A673 (cell line): ENCODE measurements at regions not wholly inside any gene's neighbourhood (a gene's known extent, or its start where the extent isn't known, plus 50 kb on each side); places are given as distances from the start of the nearest gene placed in this dataset.

Experiments
- BruUV-seq: library from RNA; stranded (reverse); fragments of 400-500 nt; replicated peaks from 2 replicates; lab custom pipeline; 2021; lab: Mats Ljungman, UMichigan
- CTCF ChIA-PET: fragments of 300-600 bp; sonication (Branson Sonifier 250); formaldehyde crosslinking; loops from one replicate; lab custom pipeline; 2022; ENCODE audit warnings: antibody characterized with exemption; lab: Charles Lee
- POLR2A ChIA-PET: fragments of 300-600 bp; sonication (Branson Sonifier 250); formaldehyde crosslinking; loops from one replicate; lab custom pipeline; 2022; ENCODE audit warnings: antibody characterized with exemption; ENCODE audit not compliant: low non-redundant PET; lab: Charles Lee
- DNase-seq: peaks from one replicate; pipeline ENCODE4 v3.0.0-alpha.2; 2015; ENCODE audit warnings: low spot score
- H3K27ac ChIP-seq: fragments of 200-600 bp; sonication (generic); 2 replicates; pipeline ENCODE4 v1.5.1; 2016; ENCODE audit warnings: mixed run types, low read depth, mild to moderate bottlenecking, mixed read lengths, antibody characterized with exemption, low read length; ENCODE audit not compliant: poor library complexity, severe bottlenecking
- H3K27me3 ChIP-seq: fragments of 200-600 bp; sonication (generic); replicated peaks from 2 replicates; pipeline ENCODE4 v1.6.1; 2017; ENCODE audit warnings: mixed run types, low read depth, mild to moderate bottlenecking, mixed read lengths, antibody characterized with exemption, low read length; ENCODE audit not compliant: insufficient read depth, poor library complexity
- H3K36me3 ChIP-seq: fragments of 200-600 bp; sonication (generic); 2 replicates; pipeline ENCODE4 v1.6.1; 2016; ENCODE audit warnings: mixed run types, mild to moderate bottlenecking, mixed read lengths, antibody characterized with exemption, low read length; ENCODE audit not compliant: insufficient read depth, poor library complexity, severe bottlenecking
- H3K4me1 ChIP-seq: fragments of 200-600 bp; sonication (generic); 2 replicates; pipeline ENCODE4 v1.6.1; 2017; ENCODE audit warnings: mixed run types, mild to moderate bottlenecking, mixed read lengths, antibody characterized with exemption, low read length; ENCODE audit not compliant: insufficient read depth, poor library complexity, severe bottlenecking
- H3K4me3 ChIP-seq: fragments of 200-600 bp; sonication (generic); 2 replicates; pipeline ENCODE4 v1.5.1; 2016; ENCODE audit warnings: low read depth, mixed run types, mild to moderate bottlenecking, mixed read lengths, low read length; ENCODE audit not compliant: poor library complexity, severe bottlenecking
- H3K9me3 ChIP-seq: fragments of 200-600 bp; sonication (generic); 2 replicates; pipeline ENCODE4 v1.6.1; 2016; ENCODE audit warnings: mixed run types, low read depth, mild to moderate bottlenecking, mixed read lengths, antibody characterized with exemption, low read length; ENCODE audit not compliant: poor library complexity, severe bottlenecking
- EZH2 ChIP-seq: fragments of 200-600 bp; sonication (generic); IDR thresholded peaks from 2 replicates; pipeline ENCODE4 v1.6.1; 2017; ENCODE audit warnings: borderline replicate concordance, low read depth, mild to moderate bottlenecking, mixed read lengths, antibody characterized with exemption, low read length; ENCODE audit not compliant: poor library complexity, severe bottlenecking
- intact Hi-C: fragments of 100-400 bp; cut with micrococcal nuclease; formaldehyde crosslinking; loops from one replicate; pipeline ENCODE4 v1.10.0; 2022; ENCODE audit not compliant: unreplicated experiment
- TF ChIP-seq, protein P1 (sequence below): fragments of 300-800, 200-600 bp; sonication (generic); conservative IDR thresholded peaks from 2 replicates; pipeline ENCODE4 v1.5.1; 2017; ENCODE audit warnings: low read depth, mild to moderate bottlenecking, antibody characterized with exemption, low read length, moderate library complexity, mixed read lengths

GRCh38 chr18:75525331-75525730 is 97.8 kb upstream of the SMIM21 start:
- Histone ChIP-seq H3K27me3 (no peaks in the 10 kb centered on the region), H3K36me3 (no peaks in the 10 kb centered on the region), H3K9me3 (no peaks in the 10 kb centered on the region), H3K27ac (no peak overlapping the region), H3K4me1 (no peaks in the 10 kb centered on the region), H3K4me3 (no peak overlapping the region)
- BruUV-seq: no TSS peak
- ChIA-PET POLR2A (no interaction called here), CTCF (no interaction called here)
- no peak for DNase-seq
- no peak for TF ChIP-seq EZH2
- TF ChIP-seq, protein P1, sequence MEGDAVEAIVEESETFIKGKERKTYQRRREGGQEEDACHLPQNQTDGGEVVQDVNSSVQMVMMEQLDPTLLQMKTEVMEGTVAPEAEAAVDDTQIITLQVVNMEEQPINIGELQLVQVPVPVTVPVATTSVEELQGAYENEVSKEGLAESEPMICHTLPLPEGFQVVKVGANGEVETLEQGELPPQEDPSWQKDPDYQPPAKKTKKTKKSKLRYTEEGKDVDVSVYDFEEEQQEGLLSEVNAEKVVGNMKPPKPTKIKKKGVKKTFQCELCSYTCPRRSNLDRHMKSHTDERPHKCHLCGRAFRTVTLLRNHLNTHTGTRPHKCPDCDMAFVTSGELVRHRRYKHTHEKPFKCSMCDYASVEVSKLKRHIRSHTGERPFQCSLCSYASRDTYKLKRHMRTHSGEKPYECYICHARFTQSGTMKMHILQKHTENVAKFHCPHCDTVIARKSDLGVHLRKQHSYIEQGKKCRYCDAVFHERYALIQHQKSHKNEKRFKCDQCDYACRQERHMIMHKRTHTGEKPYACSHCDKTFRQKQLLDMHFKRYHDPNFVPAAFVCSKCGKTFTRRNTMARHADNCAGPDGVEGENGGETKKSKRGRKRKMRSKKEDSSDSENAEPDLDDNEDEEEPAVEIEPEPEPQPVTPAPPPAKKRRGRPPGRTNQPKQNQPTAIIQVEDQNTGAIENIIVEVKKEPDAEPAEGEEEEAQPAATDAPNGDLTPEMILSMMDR: no peak
- intact Hi-C loops: no loop called here

DNA sequence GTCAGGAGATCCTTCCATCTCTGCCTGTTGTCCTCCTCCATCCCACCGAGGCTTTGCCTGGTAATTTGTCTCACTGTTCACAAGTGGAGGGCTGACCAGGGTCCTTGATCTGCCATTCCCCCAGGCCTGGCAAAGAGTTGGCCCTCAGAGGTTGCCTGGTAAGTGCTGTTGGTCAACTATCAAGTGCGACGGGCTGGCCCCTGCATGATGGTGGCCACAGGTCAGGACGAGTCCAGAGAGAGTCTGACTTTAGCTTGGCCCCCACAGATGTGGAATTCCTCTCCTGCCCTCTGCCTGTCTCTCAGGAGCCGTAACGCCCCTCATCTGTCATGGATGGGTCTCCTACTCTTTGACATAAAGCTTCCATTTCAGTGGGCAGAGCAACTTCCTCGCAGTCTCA is 97.3 kb upstream of the SMIM21 start:
- Histone ChIP-seq H3K9me3 (no peaks in the 10 kb centered on the region), H3K36me3 (no peaks in the 10 kb centered on the region), H3K27ac (no peak overlapping the region), H3K4me3 (no peak overlapping the region), H3K27me3 (no peaks in the 10 kb centered on the region), H3K4me1 (no peaks in the 10 kb centered on the region)
- CTCF ChIA-PET: no interaction called here
- no TSS peak for BruUV-seq
- intact Hi-C loops: no loop called here
- no peak for DNase-seq
- TF ChIP-seq, protein P1: no peak
- TF ChIP-seq EZH2: no peak
- POLR2A ChIA-PET: no interaction called here

- BruUV-seq: no TSS peak
- CTCF ChIA-PET: no interaction called here
These were observed 96.7 kb upstream of the SMIM21 start for GRCh38 chr18:75524181-75524580.

More at GRCh38 chr18:75524181-75524580, 96.7 kb upstream of the SMIM21 start:
- no peak overlapping the region for H3K4me3 ChIP-seq
- H3K4me1 ChIP-seq: no peaks in the 10 kb centered on the region
- H3K36me3 ChIP-seq: no peaks in the 10 kb centered on the region
- H3K9me3 ChIP-seq: no peaks in the 10 kb centered on the region
- DNase-seq: no peak
- no peaks in the 10 kb centered on the region for H3K27me3 ChIP-seq
- H3K27ac ChIP-seq: no peak overlapping the region
- TF ChIP-seq, protein P1: no peak
- TF ChIP-seq EZH2: no peak
- POLR2A ChIA-PET: no interaction called here
- intact Hi-C loops: no loop called here
